HL-60 (cell line): ENCODE measurements at regions not wholly inside any gene's neighbourhood (a gene's known extent, or its start where the extent isn't known, plus 50 kb on each side); places are given as distances from the start of the nearest gene placed in this dataset.

Experiments
- DNase-seq, 2 experiments: peaks; one replicate each; pipeline ENCODE4 v3.0.0-alpha.2; 2010 to 2020; ENCODE audit warnings: low read depth in 1 of 2, low spot score in 1 of 2
- H3K27ac ChIP-seq: fragments of 250-450 bp; sonication (Bioruptor Pico); replicated peaks from 2 replicates; pipeline ENCODE4 v1.5.1; 2020; ENCODE audit warnings: mild to moderate bottlenecking, moderate library complexity
- H3K27me3 ChIP-seq: fragments of 250-450 bp; sonication (Bioruptor Pico); 2 replicates; pipeline ENCODE4 v1.5.1; 2021; ENCODE audit warnings: mild to moderate bottlenecking, moderate library complexity; ENCODE audit not compliant: insufficient read depth, poor library complexity, severe bottlenecking
- H3K4me3 ChIP-seq: replicated peaks from 2 replicates; pipeline ENCODE4 v1.5.1; 2011; ENCODE audit warnings: mild to moderate bottlenecking, control low read depth, low read length; ENCODE audit not compliant: insufficient read depth
- CTCF ChIP-seq: IDR thresholded peaks from one replicate; pipeline ENCODE4 v1.5.1; 2011; ENCODE audit warnings: low read length, control low read depth, inconsistent platforms; ENCODE audit not compliant: insufficient read depth
- GABPA ChIP-seq: IDR thresholded peaks from 2 replicates; pipeline ENCODE4 v1.6.1; 2012; ENCODE audit warnings: low read depth
- POLR2AphosphoS5 ChIP-seq: IDR thresholded peaks from 2 replicates; pipeline ENCODE4 v1.6.1; 2012; ENCODE audit warnings: low read depth
- REST ChIP-seq: IDR thresholded peaks from 2 replicates; pipeline ENCODE4 v1.6.1; 2012; ENCODE audit warnings: low read depth; ENCODE audit not compliant: insufficient replicate concordance
- SPI1 ChIP-seq: IDR thresholded peaks from 2 replicates; pipeline ENCODE4 v1.6.1; 2012; ENCODE audit warnings: low read depth, mild to moderate bottlenecking, borderline replicate concordance

GRCh38 chr4:120472447-120473131 lies 405.9 kb upstream of the MAD2L1 start:
- no peak for TF ChIP-seq SPI1
- no peak for TF ChIP-seq REST
- no peak for TF ChIP-seq GABPA
- no peak for DNase-seq
- Histone ChIP-seq H3K4me3 (no peak overlapping the region), H3K27ac (no peak overlapping the region), H3K27me3 (no peaks in the 10 kb centered on the region)

GRCh38 chr4:120466429-120466828 lies 399.8 kb upstream of the MAD2L1 start:
- no peak for DNase-seq
- TF ChIP-seq CTCF (no peak), GABPA (no peak), REST (no peak), POLR2AphosphoS5 (no peak), SPI1 (no peak)
- H3K4me3 ChIP-seq = no peak overlapping the region
- H3K27ac ChIP-seq = no peak overlapping the region
- H3K27me3 ChIP-seq = no peaks in the 10 kb centered on the region

- H3K27me3 ChIP-seq = no peaks in the 10 kb centered on the region
- H3K4me3 ChIP-seq = no peak overlapping the region
- no peak for DNase-seq
- H3K27ac ChIP-seq = no peak overlapping the region
- TF ChIP-seq CTCF (no peak), POLR2AphosphoS5 (no peak), REST (no peak), GABPA (no peak), SPI1 (no peak)
Observed at GRCh38 chr4:120454788-120455187, 388.1 kb upstream of the MAD2L1 start.
